Smooth muscle cell (in vitro differentiated cells): ENCODE measurements at regions not wholly inside any gene's neighbourhood (a gene's known extent, or its start where the extent isn't known, plus 50 kb on each side); places are given as distances from the start of the nearest gene placed in this dataset.

Experiments used
- DNase-seq: peaks from one replicate; lab custom pipeline; 2025; ENCODE audit not compliant: unreplicated experiment; lab: John Stamatoyannopoulos, UW
- H2AFZ ChIP-seq: fragments of 200-600 bp; sonication (generic); 2 replicates; pipeline ENCODE4 v1.6.0; 2016; ENCODE audit warnings: antibody characterized with exemption, low read depth, mild to moderate bottlenecking
- H3F3A ChIP-seq: fragments of 200-600 bp; sonication (generic); 2 replicates; pipeline ENCODE4 v1.6.0; 2017; ENCODE audit warnings: antibody characterized with exemption, low read depth
- H3K27ac ChIP-seq: fragments of 200-600 bp; sonication (generic); 2 replicates; pipeline ENCODE4 v1.5.1; 2016; ENCODE audit warnings: low read depth, mild to moderate bottlenecking
- H3K27me3 ChIP-seq: fragments of 200-600 bp; sonication (generic); 2 replicates; pipeline ENCODE4 v1.6.1; 2016; ENCODE audit warnings: low read depth, mild to moderate bottlenecking
- H3K36me3 ChIP-seq: fragments of 200-600 bp; sonication (generic); 2 replicates; pipeline ENCODE4 v1.5.1; 2016; ENCODE audit warnings: low read depth
- H3K4me1 ChIP-seq: fragments of 200-600 bp; sonication (generic); 2 replicates; pipeline ENCODE4 v1.5.1; 2016; ENCODE audit warnings: low read depth
- H3K4me2 ChIP-seq: fragments of 200-600 bp; sonication (generic); 2 replicates; pipeline ENCODE4 v1.6.0; 2016; ENCODE audit warnings: mild to moderate bottlenecking
- H3K4me3 ChIP-seq: fragments of 200-600 bp; sonication (generic); 2 replicates; pipeline ENCODE4 v1.5.1; 2016; ENCODE audit warnings: mild to moderate bottlenecking
- H3K79me2 ChIP-seq: fragments of 200-600 bp; sonication (generic); 2 replicates; pipeline ENCODE4 v1.6.0; 2016; ENCODE audit warnings: low read depth, mild to moderate bottlenecking
- H3K9ac ChIP-seq: fragments of 200-600 bp; sonication (generic); 2 replicates; pipeline ENCODE4 v1.6.0; 2016; ENCODE audit warnings: low read depth
- H3K9me3 ChIP-seq: fragments of 200-600 bp; sonication (generic); replicated peaks from 2 replicates; pipeline ENCODE4 v1.5.1; 2016; ENCODE audit warnings: low read depth
- H4K20me1 ChIP-seq: fragments of 200-600 bp; sonication (generic); 2 replicates; pipeline ENCODE4 v1.6.0; 2016; ENCODE audit warnings: low read depth
- CTCF ChIP-seq: fragments of 200-600 bp; sonication (generic); IDR thresholded peaks from 2 replicates; pipeline ENCODE4 v1.5.1; 2017; ENCODE audit warnings: borderline replicate concordance, mild to moderate bottlenecking, antibody characterized with exemption; ENCODE audit not compliant: insufficient read depth, poor library complexity, severe bottlenecking
- WGBS: methylation state at CpG from one replicate; pipeline ENCODE4 v1.1.7; 2016; ENCODE audit warnings: low lambda C conversion rate; 5-methylcytosine and 5-hydroxymethylcytosine counted together

DNA sequence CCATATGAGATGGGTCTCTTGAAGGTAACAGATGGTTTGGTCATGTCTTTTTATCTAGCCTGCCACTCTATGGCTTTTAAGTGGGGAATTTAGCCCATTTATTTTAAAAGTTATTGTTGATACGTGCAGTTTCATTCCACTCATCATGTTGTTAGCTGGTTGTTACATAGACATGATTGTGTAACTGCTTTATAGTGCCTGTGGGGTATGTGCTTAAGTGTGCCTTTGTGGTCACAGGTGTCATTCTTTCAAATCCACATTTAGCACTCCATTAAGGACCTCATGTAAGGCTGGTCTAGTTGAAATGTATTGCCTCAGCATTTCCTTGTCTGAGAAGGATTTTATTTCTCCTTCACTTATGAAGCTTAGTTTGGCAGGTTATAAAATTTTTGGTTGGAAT lies 263.8 kb upstream of the LUZP2 start:
- WGBS, result 93% methylated on average over 1 of the region's 1 CpG

GRCh38 chr11:24234822-24235508 lies 261.9 kb upstream of the LUZP2 start:
- no peak overlapping the region for H3K27ac ChIP-seq
- H3K4me1 ChIP-seq, result no peaks in the 10 kb centered on the region
- H4K20me1 ChIP-seq, result no peaks in the 10 kb centered on the region
- no peaks in the 10 kb centered on the region for H3F3A ChIP-seq
- no peak overlapping the region for H3K4me3 ChIP-seq
- H3K9ac ChIP-seq, result no peak overlapping the region
- no peaks in the 10 kb centered on the region for H3K9me3 ChIP-seq
- H3K4me2 ChIP-seq, result no peak overlapping the region
- H2AFZ ChIP-seq, result peak overlapping the region; percentile 19
- peak; percentile 40 for TF ChIP-seq CTCF
- DNase-seq, result no peak
- H3K36me3 ChIP-seq, result no peaks in the 10 kb centered on the region
- no peaks in the 10 kb centered on the region for H3K79me2 ChIP-seq
- 80% methylated on average over 4 of the region's 4 CpGs for WGBS
- no peaks in the 10 kb centered on the region for H3K27me3 ChIP-seq

More for the DNA sequence above, 263.8 kb upstream of the LUZP2 start:
- H3K4me1 ChIP-seq, result no peaks in the 10 kb centered on the region
- H3K9ac ChIP-seq, result no peak overlapping the region
- H2AFZ ChIP-seq, result no peak overlapping the region
- no peak overlapping the region for H3K4me3 ChIP-seq
- no peak for TF ChIP-seq CTCF
- no peaks in the 10 kb centered on the region for H3K79me2 ChIP-seq
- H4K20me1 ChIP-seq, result no peaks in the 10 kb centered on the region
- H3K27ac ChIP-seq, result no peak overlapping the region
- H3F3A ChIP-seq, result no peaks in the 10 kb centered on the region
- H3K4me2 ChIP-seq, result no peak overlapping the region
- no peaks in the 10 kb centered on the region for H3K36me3 ChIP-seq
- DNase-seq, result no peak
- H3K9me3 ChIP-seq, result no peaks in the 10 kb centered on the region
- no peaks in the 10 kb centered on the region for H3K27me3 ChIP-seq

GRCh38 chr11:24238771-24239645 lies 257.8 kb upstream of the LUZP2 start:
- 75% methylated on average over 3 of the region's 3 CpGs for WGBS
- no peaks in the 10 kb centered on the region for H4K20me1 ChIP-seq
- H3K4me1 ChIP-seq, result no peaks in the 10 kb centered on the region
- H3K4me3 ChIP-seq, result no peak overlapping the region
- no peaks in the 10 kb centered on the region for H3F3A ChIP-seq
- H3K4me2 ChIP-seq, result no peak overlapping the region
- H3K36me3 ChIP-seq, result no peaks in the 10 kb centered on the region
- no peak for DNase-seq
- no peaks in the 10 kb centered on the region for H3K79me2 ChIP-seq
- H3K9ac ChIP-seq, result no peak overlapping the region
- no peak for TF ChIP-seq CTCF
- no peaks in the 10 kb centered on the region for H3K27me3 ChIP-seq
- H2AFZ ChIP-seq, result no peak overlapping the region
- peaks cover 3% of the 10 kb centered on the region for H3K9me3 ChIP-seq
- no peak overlapping the region for H3K27ac ChIP-seq
